RWPE2 (cell line): ENCODE measurements at regions not wholly inside any gene's neighbourhood (a gene's known extent, or its start where the extent isn't known, plus 50 kb on each side); places are given as distances from the start of the nearest gene placed in this dataset.

Source experiments
- ATAC-seq: fragments of 200-7000 bp; cut with Tn5 transposase; 3 replicates; pipeline ENCODE4 v1.9.1; 2021; ENCODE audit warnings: low read depth
- DNase-seq: peaks from one replicate; pipeline ENCODE4 v3.0.0-alpha.2; 2020; ENCODE audit warnings: low spot score
- H3K27ac ChIP-seq: fragments of 450-650 bp; 2 replicates; pipeline ENCODE4 v1.5.1; 2017; ENCODE audit warnings: mild to moderate bottlenecking; ENCODE audit not compliant: poor library complexity, severe bottlenecking
- H3K27me3 ChIP-seq: fragments of 250-450 bp; sonication (Bioruptor Pico); 2 replicates; pipeline ENCODE4 v1.5.1; 2021; ENCODE audit warnings: mild to moderate bottlenecking, moderate library complexity; ENCODE audit not compliant: insufficient read depth, poor library complexity, severe bottlenecking
- H3K36me3 ChIP-seq: fragments of 250-450 bp; sonication (Bioruptor Pico); 2 replicates; pipeline ENCODE4 v1.5.1; 2020; ENCODE audit warnings: low read depth, mild to moderate bottlenecking, moderate library complexity
- H3K4me1 ChIP-seq: fragments of 250-450 bp; sonication (Bioruptor Pico); 2 replicates; pipeline ENCODE4 v1.5.1; 2021; ENCODE audit warnings: mild to moderate bottlenecking, moderate library complexity; ENCODE audit not compliant: insufficient read depth, poor library complexity, severe bottlenecking
- H3K4me3 ChIP-seq: fragments of 250-450 bp; sonication (Bioruptor Pico); 2 replicates; pipeline ENCODE4 v1.5.1; 2021; ENCODE audit warnings: mild to moderate bottlenecking, moderate library complexity; ENCODE audit not compliant: severe bottlenecking
- H3K9me3 ChIP-seq: fragments of 250-450 bp; sonication (Bioruptor Pico); 2 replicates; pipeline ENCODE4 v1.5.1; 2021; ENCODE audit warnings: mild to moderate bottlenecking, moderate library complexity; ENCODE audit not compliant: severe bottlenecking
- TF ChIP-seq, protein P1 (sequence below): fragments of 450-650 bp; IDR thresholded peaks from one replicate; pipeline ENCODE4 v1.5.1; 2017; ENCODE audit warnings: mild to moderate bottlenecking, moderate library complexity; ENCODE audit not compliant: poor library complexity, severe bottlenecking

DNA sequence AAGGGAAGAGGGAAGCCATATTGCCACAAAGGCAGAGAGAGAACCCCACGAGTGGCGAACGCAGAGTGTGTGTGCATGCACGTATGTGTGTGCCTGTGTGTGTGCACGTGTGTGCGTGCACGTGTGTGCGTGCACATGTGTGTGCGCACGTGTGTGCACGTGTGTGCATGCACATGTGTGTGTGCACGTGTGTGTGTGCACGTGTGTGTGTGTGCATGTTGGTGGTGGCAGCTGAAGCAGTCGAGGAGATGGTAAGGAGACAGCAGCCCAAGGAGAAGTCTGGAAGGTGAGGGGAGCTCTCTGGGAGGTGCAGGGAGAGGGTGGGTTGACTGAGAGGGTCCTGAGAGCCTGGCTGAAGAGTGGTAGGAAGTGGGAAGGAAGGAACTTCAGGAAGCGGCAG is 94.1 kb upstream of the NECTIN1 start:
- ATAC-seq (no peak), DNase-seq (no peak)
- Histone ChIP-seq H3K27ac (no peak overlapping the region), H3K9me3 (no peaks in the 10 kb centered on the region), H3K36me3 (no peaks in the 10 kb centered on the region), H3K4me1 (no peaks in the 10 kb centered on the region), H3K27me3 (peaks cover 3% of the 10 kb centered on the region), H3K4me3 (no peak overlapping the region)
- TF ChIP-seq, protein P1, sequence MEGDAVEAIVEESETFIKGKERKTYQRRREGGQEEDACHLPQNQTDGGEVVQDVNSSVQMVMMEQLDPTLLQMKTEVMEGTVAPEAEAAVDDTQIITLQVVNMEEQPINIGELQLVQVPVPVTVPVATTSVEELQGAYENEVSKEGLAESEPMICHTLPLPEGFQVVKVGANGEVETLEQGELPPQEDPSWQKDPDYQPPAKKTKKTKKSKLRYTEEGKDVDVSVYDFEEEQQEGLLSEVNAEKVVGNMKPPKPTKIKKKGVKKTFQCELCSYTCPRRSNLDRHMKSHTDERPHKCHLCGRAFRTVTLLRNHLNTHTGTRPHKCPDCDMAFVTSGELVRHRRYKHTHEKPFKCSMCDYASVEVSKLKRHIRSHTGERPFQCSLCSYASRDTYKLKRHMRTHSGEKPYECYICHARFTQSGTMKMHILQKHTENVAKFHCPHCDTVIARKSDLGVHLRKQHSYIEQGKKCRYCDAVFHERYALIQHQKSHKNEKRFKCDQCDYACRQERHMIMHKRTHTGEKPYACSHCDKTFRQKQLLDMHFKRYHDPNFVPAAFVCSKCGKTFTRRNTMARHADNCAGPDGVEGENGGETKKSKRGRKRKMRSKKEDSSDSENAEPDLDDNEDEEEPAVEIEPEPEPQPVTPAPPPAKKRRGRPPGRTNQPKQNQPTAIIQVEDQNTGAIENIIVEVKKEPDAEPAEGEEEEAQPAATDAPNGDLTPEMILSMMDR = no peak

DNA sequence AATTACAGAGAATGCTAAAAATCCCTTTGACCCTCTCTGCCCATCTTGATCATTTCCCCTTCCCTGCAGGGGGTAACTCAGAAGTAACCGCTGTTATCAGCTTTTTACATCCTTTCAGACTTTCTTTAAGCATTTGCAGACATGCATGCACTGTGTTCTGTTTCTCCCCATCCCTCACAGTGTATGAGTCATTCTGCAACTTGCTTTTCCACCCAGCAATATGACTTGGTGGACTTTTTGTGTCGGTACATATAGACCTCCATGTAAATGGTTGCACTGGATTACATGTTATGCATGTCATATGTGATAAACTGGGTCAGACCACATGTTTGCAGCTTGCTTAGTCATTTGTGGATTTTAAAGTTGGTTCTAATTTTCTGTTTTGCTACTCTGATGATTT is 87.7 kb upstream of the NECTIN1 start:
- TF ChIP-seq, protein P1 = no peak
- no peak overlapping the region for H3K27ac ChIP-seq
- no peaks in the 10 kb centered on the region for H3K27me3 ChIP-seq
- no peaks in the 10 kb centered on the region for H3K4me1 ChIP-seq
- DNase-seq (no peak), ATAC-seq (no peak)
- no peaks in the 10 kb centered on the region for H3K36me3 ChIP-seq
- H3K4me3 ChIP-seq = no peak overlapping the region
- no peaks in the 10 kb centered on the region for H3K9me3 ChIP-seq

DNA sequence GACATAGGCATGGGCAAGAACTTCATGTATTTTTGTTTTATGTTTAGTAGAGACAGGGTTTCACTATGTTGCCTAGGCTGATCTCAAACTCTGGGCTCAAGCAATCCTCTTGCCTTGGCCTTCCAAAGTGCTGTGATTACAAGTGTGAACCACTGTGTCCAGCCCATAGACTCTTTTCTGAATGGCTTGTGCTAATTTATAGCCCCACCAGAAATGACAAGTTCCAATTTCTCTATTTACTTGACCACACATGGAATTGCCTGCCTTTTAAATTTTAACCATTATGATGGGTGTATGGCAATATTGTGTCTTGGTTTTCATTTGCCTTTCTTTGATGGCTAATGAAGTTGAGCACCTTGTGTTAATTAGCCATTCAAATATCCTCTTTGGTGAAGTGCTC is 85.8 kb upstream of the NECTIN1 start:
- Histone ChIP-seq H3K27ac (no peak overlapping the region), H3K36me3 (no peaks in the 10 kb centered on the region), H3K4me3 (no peak overlapping the region), H3K27me3 (no peaks in the 10 kb centered on the region), H3K4me1 (peaks cover 5% of the 10 kb centered on the region), H3K9me3 (no peaks in the 10 kb centered on the region)
- ATAC-seq (no peak), DNase-seq (no peak)
- TF ChIP-seq, protein P1 = no peak

- Histone ChIP-seq H3K27me3 (no peaks in the 10 kb centered on the region), H3K4me3 (no peak overlapping the region), H3K27ac (no peak overlapping the region), H3K36me3 (no peaks in the 10 kb centered on the region), H3K9me3 (no peaks in the 10 kb centered on the region), H3K4me1 (peaks cover 5% of the 10 kb centered on the region)
- ATAC-seq (peak; percentile 65), DNase-seq (no peak)
- TF ChIP-seq, protein P1 = no peak
Observed at GRCh38 chr11:119810478-119811232, 81.7 kb upstream of the NECTIN1 start.

DNA sequence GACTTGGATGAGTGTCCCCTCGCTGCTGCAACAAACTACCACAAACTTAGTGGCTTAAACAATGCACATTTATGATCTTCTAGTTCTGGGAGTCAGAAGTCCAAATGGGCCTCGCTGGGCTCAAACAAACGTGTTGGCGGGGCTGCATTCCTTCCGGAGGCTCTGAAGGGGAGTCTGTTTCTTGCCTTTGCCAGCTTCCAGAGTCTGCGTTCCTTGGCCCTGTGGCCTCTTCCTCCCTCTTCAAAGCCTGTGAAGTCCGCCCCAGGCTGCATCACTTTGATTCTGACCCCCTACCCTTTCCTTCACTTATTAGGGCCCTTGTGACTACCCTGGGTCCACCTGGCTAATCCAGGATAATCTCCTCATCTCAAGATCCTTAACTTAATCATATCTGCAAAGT is 80.3 kb upstream of the NECTIN1 start:
- Histone ChIP-seq H3K27me3 (no peaks in the 10 kb centered on the region), H3K27ac (no peak overlapping the region), H3K9me3 (no peaks in the 10 kb centered on the region), H3K4me3 (no peak overlapping the region), H3K36me3 (no peaks in the 10 kb centered on the region), H3K4me1 (peaks cover 5% of the 10 kb centered on the region)
- DNase-seq (no peak), ATAC-seq (no peak)
- TF ChIP-seq, protein P1 = no peak
